Kidney capillary endothelial cell (primary cell): ENCODE measurements at regions not wholly inside any gene's neighbourhood (a gene's known extent, or its start where the extent isn't known, plus 50 kb on each side); places are given as distances from the start of the nearest gene placed in this dataset.

ENCODE experiments used
- DNase-seq: peaks from one replicate; pipeline ENCODE4 v3.0.0-alpha.2; 2018; ENCODE audit warnings: low spot score

DNA sequence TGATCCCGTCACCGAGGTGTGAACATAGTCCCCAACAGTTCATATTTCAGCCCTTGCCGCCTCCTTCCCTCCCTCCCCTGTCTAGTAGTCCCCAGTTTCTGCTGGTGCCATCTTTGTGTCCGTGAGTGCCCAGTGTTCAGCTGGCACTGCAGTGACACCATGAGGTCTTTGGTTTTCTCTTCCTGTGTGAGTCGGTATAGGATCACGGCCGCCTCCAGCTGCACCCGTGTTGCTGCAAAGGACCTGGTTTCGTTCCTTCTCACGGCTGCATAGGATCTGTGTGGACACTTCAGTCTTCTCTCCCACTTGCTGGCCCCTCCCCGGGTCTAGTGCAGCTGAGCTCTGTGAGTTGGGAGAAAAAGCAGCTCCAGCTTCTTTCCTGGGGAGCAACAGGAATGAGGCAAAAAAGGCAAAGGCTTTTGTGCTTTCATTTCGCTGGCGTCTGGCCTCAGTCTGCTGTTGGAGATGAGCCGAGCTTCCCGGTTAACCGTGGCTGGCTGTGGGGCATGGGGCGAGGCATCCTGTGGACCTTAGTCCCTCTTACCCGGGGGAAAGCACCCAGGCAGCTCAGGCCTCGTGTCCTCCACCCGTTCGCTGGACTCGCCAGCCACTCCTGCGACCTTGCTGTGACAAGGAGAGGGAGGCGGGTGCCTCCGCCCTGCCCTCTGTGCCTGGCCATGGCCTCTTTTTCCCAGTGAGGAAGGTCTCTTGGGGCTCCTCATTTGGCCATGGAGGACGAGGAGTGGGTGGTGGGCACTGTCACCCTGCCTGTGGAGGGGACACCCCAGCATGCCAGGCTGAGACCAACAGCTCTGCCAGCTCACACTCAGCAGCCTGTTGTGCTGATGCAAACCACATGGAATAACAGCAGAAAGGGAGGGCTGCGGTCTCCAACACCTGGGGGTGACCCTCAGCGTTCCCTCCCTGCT, 196.5 kb downstream of the TEX29 start:
- no peak for DNase-seq

DNA sequence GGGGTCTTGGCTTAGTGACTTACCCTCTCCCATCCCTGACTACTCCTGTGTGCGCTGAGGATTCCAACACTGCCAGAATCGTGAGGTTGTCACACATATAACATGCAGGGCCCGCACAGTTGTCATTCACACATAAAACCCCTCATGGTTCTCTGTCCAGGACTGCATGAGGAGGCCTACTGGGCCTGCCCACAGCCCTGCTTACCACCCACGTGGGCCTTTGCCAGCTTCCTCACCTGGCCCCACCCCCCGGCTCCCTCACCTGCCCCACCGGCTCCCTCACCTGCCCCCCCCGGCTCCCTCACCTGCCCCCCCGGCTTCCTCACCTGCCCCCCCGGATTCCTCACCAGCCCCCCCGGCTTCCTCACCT, 197.2 kb downstream of the TEX29 start:
- DNase-seq, result no peak

DNA sequence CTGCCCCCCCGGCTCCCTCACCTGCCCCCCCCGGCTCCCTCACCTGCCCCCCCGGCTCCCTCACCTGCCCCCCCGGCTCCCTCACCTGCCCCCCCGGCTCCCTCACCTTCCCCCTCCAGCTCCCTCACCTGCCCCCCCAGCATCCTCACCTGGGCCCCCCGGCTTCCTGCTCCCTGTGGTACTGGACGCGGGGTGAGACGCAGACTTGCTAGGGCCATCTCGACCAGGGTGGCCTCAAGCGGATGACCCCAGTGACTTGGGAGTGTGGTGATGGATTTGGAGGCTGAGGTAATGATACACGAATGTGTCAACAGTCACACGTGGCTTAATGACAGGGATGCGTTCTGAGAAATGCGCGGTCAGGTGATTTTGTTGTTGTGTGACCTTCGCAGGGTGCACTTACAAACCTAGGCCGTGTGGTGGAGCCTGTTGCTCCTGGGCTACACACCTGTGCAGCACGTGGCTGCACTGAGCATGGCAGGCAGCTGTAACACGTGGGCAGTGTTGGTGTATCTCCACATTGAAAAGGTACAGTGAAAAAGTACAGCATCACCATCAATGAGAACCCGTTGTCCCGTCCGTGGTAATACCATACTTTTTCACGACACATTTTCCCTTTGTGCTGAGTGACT, 197.8 kb downstream of the TEX29 start:
- DNase-seq, result no peak

DNA sequence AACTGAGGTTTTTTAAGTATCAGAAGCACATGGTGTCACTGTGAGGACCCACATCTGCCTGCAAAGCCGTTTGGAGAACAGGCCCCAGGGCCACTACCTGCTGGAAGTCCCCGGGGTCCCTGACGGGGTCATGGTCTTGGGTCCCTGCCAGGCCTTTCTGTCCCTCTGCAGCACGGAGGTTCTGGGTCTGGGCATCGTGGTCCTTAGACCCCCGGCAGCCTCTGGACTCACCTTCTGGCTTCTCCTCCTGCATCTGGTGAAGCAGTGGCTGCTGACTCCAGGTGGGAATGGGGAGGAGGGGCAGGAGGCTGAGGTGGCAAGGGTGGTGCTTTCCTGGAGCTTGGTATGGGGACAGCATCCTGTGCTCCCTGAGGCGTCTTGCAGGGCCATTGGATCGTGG, 198.6 kb downstream of the TEX29 start:
- no peak for DNase-seq

DNA sequence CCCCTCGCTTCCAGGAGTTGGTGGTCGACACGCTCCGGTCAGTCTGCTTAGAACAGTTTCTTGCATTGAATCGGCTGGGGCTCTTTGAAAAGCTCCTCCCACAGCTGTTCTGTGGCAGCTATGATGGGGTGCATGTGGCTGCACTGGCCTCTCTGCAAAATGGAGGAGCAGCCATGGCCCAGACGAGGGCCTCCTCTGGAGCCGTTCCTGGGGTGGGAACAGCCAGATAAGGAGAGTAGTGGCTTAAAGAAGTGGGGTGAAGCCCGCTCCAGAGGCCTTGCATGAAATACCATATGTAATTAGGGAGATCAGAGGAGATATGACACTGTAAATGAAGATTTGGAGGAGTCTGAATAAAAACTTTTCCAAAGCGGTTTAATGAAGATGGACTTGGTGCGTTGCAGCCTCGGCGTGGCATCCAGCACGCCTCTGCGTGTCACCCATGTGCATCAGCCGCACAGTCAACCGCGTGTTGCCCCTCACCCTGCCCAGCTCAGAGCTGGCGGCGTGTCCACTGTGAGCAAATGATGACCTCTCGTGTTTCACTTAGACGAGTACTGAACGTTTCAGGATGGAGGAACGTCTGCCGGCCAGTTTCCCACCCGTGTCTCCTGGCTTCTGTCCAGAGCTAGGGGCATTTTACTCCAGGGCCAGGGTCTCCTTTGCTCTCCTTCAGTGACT, 199.2 kb downstream of the TEX29 start:
- no peak for DNase-seq

DNA sequence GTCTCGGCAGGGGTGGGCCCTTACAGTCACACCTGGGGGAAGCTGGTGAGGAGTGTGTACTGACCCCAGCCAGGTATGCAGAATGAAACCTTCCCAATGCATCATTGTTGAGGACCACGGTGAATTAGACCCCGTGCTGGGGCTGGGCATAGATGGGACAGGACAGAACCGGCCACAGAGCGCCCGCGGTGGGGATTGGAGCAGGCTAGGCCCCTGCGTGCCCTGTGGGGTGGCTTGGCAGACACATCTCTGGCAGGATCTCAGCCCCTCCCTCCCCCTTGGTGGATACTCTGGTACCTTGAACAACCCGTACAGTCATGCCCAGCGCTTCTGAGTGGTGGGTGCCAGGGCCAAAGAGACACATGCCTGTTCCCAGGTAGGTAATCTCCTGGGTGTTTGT, 200.6 kb downstream of the TEX29 start:
- no peak for DNase-seq

DNA sequence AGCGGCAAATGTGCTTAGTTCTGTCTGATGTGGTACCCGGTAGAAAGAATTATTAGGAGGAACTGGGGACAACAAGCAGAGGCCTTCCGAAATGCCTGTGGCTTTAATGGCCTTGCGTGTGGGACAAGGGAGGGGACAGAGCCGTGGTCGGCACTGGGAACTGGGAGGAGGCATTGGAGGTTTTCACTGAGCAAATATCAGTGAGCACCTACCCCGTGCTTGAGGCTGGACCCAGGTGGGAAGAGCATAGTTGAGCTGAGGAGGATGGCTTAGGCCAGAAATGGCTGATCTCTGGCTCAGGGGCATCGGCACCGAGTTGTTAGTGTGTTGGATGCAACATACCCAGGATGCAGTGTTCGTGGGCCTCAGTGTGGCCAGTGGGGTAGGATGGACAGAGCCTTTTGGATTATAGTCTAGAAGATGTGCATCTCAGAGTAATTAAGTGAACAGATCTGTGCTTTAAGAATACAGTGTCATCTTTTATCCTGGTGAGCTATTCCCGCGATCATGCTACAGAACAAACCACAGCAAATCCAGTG, 201.3 kb downstream of the TEX29 start:
- DNase-seq, result no peak

DNA sequence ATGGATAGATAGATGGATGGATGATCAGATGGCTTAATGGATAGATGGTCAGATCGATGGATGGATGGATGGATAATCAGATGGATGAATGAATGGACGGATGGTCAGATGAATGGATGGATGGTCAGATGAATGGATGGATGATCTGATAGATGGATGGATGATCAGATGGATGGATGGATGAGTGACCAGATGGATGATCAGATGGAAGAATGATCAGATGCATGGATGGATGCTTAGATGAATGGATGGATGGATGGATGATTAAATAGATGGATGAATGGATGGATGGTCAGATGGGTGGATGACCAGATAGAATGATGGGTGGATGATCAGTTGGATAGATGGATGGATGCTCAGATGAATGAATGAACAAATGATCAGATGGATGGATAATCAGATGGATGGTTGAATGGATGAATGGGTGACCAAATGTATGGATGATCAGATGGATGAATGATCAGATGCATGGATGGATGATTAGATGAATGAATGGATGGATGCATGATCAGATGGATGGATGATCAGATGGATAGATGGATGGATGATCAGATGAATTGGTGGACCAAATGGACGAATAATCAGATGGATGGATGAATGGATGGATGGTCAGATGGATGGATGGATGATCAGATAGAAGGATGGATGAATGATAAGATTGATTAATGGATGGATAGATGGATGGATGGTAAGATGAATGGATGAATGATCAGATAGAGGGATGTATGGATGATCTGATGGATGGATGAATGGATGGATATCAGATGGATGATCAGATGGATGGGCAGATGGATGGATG, 205.1 kb downstream of the TEX29 start:
- no peak for DNase-seq

DNA sequence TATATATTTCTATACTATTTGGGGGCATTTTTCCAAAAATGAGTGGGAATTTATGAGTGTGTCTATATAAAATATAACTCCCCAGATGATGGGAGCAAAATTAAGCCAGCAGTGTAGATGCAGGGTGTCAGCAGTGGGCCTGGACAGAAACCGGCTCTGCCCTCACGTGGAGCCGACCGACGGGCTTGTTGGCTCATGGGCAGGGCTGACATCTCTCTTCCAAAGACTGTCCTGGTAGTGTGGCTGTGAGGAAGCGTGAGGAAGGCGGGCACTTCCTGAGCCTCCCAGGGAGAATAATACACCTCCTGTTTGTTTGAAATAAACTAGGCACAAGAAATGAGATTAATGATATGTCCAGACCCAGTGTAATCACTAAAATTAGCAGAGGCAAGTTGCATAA, 206.5 kb downstream of the TEX29 start:
- no peak for DNase-seq

DNA sequence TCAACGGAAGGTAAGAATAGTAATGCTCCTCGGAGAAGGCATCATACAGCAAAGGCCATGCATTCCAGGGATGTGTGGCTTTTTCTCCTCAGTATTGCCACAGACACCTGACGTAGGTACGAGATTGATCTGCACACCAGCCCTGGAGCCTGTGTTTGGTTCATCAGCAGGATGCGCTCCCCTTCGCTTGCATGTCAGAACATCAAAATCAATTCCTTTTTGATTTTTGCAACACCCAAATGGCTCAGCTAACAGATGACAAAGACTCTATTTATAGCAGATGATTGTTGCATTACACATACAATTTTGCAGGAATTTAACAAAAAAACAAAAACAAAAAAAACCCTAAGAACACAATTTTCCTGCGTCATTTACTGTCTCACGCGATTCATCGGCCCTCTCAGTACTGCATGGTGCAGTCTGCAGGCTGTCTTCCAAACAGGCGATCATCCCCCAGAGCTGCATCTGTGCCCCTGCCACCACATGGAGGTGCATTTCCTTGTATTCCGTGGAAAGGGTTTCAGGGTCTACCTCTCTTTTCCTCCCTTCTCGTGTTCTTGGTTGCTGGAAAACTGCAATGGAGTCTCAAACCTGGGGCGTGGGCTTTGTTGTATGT, 207.3 kb downstream of the TEX29 start:
- peak; percentile 37 for DNase-seq

DNA sequence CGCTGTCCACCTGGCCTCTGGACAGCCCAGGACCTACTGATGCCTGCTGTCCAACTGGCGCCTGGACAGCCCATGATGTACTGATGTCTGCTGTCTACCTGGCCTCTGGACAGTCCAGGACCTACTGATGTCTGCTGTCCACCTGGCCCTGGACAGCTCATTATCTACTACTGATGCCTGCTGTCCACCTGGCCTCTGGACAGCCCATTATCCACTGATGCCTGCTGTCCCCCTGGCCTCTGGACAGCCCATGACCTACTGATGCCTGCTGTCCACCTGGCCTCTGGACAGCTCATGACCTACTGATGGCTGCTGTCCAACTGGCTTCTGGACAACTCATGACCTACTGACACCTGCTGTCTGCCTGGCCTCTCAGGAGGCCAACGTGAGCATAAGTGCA, 208.1 kb downstream of the TEX29 start:
- DNase-seq, result no peak

DNA sequence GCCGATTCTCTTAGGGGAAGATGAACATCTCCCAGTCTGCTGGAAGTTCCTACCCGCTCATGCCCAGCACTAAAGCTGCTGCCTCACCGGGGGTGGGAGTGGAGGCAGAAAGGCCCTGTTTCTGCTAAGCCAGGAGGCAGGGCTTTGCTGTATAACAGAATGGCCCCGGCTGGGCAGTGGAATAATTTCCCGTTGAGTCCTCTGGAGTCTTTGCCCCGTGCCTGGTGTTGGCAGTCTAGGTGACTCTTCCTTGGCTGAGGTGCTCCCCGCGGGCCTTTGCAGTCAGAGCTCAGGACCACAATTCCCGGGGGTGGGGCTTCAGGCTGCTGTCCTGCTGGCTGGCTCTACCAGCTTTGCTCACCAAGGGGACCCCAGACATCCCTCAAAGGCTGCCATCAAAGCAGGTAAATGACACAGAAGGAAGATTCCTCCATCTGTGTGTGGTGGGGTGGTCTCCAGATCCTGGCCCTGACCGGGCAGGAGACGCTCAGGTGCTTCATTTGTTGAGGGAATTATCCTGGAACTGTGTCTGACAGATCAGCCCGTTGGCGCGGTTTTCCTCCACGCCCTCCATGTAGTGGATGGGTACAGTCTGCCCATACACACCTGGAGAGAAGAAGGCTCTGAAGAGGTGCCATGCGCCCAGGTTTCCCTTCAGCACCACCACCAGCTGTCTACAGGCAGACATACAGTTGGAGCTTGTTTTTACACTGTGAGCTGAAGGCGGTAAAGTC, 209.9 kb downstream of the TEX29 start:
- no peak for DNase-seq

DNA sequence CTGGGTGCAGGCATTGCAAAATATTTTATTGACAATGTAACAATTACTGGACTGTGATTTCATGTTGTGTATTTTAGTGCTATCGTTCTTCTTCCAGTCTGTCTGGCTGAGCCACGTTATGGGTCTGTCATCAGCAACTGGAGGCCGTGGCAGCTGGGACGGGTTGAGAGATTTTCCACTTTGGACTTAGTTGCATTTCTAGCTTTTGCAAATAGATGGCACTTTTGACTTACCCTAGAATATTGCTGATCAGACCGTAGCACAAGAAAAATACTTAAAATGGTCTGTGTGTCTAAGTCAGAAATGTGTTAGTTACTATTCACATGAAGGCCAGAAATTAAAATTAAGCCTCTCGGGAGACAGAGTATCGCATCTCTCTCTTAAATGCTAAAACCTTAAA, 211.1 kb downstream of the TEX29 start:
- peak; percentile 26 for DNase-seq

DNA sequence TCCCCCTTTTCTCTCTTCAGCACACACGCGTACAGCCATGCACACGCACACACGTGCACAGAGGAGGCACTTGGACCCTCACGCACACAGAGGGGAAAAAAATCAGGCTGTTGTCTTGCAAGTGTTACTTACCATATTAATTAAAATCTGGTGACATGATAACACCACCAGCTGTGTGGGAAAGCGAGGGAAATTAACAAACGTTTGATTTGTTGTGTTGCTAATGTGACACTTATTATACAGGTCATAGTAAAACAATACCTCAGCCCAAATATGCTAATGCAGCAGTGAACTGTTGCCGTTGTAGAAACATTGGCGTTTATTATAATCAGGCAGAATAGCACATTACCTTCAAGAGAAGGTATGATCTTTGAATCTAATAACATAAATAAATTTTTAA, 211.7 kb downstream of the TEX29 start:
- no peak for DNase-seq

DNA sequence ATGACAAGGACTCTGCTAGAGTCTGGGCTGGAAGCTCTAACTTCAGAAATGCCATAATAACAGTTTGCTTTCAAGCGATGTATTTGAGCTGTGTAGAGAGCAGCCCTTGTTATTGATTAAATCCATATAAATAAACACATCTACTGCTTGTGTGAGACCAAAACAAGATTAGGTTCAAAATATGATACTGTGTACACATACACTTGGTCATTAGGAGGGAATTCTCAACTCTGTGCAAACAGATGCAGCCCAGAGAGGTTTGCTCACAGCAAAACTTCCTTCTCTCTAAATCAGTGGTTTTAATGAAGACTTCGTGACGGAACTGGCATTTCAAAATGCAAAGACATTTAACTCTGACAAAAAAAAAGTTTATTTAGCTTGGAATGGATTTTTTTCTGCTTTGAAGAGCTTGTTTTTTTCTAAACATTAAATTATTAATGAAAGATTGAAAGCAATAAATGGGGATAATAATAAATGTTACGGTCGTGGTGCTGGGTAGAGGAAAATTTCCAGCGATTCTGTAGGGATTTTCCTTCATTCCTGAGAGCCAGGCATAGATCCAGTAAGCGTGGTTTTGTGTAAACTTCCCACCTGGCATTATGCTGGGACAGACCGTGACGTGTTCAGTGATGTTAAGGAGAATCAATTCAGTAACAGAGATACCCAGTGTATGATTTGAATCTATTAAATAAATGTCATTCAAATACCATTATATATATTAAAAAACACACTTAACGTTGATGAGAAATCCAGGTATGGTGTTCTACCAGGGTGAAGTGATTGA, 213.7 kb downstream of the TEX29 start:
- DNase-seq, result no peak

DNA sequence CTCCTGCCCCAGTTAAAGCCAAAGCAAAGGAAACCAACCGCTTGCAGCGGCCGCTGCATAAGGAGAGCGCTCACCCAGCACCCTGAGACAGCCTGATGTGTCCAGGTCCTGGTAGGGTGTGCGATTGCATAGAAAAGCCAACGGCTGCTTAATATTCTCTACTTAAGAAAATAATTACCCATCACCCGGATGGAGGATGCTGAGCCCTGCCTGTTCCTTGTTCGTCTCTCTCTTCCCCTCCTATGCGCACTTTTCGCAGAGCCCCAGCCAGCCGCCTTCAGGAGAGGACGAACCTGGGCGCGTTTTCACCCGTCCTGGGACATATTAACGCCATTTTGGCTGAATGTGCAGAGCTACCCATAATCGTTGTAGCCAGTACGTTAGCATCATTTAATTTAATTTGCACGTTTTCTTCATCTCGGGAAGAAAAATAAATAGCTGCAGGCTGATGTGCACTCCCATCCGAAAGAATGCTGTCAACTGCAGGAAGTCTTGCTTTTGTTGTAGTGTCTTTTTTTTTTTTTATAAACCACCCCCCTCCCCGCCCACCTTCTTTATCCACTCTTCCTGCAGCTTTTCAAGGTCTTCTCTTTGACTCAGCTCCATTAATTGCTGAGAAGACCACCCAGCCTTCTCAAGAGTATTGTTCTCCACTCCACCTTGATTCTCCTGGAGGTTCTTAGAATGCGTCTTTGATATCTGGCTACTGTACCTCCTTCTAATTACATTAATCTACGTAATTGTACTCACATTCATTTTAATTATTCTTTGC, 214.5 kb downstream of the TEX29 start:
- DNase-seq, result no peak

DNA sequence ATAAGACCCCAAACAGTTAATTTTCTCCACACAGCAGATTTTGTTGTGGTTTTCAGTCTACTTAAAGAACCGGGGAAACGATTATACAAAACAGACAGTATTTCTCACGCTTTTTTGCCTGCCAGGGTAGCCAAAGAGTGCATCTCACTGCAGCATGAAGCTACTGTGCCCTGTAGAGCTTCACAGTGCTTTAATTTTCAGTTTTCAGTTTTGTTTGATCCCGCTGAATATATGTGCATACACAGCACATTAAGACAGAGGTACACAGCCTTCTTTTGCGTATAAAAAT, 215.0 kb downstream of the TEX29 start:
- no peak for DNase-seq

DNA sequence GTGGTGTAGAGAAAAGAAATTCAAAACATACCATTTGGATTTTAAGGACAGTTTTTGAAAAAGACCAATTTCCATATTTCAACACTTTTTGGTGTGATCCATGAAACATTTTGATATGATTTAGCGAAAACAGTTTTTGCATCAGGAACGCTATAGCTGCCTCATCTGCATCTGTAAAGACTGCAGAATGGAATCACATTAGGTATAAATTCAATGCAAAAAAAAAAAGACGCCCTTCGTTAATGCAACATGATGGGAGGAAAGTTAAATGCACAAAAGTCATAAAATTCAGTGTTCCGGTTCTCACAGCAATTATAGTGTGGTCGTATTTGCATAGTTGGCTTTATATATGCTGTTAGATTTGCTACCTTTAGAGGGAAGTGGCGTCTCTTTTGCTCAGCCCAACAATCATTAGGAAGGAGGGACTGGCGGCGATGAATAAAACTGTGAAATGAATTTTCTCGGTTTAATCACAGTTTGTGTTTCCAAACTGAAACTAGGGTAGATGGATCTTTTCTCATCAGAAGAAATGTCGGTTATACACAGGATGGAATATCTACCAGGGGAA, 215.7 kb downstream of the TEX29 start:
- DNase-seq, result no peak

DNA sequence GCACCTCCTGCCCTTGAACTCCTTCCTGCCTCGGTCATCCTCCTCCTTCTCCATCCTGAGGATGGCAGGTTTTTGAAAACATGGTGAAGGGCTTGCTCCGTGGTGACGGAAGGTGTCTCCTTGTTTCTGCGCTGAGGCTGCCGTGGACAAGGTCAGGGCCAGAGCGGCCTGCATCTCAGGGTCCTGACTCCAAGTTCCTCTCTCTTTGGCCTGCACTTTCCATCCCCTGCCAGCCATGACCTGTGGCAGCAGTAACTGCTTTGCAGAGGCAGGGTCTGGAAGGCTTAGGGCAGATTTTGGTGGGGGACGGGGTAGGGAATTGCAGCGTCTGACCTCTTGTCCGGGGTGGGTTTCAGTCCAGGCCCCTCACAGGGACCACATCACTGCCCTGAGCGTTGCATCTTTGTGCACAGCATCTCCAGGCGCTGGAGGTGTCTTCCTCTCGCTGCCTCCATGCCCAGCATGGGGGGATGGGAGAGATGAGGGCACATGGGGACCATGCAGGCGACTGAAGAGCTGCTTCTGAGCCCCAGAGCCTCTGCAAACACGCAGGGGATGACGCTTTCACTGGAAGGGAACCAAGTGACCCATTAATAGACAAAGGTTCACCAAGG, 216.8 kb downstream of the TEX29 start:
- DNase-seq, result no peak
